Endodermal cell (in vitro differentiated cells): ENCODE measurements at regions not wholly inside any gene's neighbourhood (a gene's known extent, or its start where the extent isn't known, plus 50 kb on each side); places are given as distances from the start of the nearest gene placed in this dataset.

ENCODE experiments used
- DNase-seq: peaks from one replicate; pipeline ENCODE4 v3.0.0-alpha.2; 2017
- H3K27ac ChIP-seq: 2 replicates; pipeline ENCODE4 v1.5.1; 2013; ENCODE audit warnings: mild to moderate bottlenecking, low read depth, low read length, moderate library complexity
- H3K27me3 ChIP-seq: 2 replicates; pipeline ENCODE4 v1.6.1; 2013; ENCODE audit warnings: mild to moderate bottlenecking, low read length, moderate library complexity; ENCODE audit not compliant: insufficient read depth, control insufficient read depth, poor library complexity, severe bottlenecking
- H3K36me3 ChIP-seq: 2 replicates; pipeline ENCODE4 v1.7.0; 2013; ENCODE audit warnings: mild to moderate bottlenecking, low read length, moderate library complexity; ENCODE audit not compliant: control insufficient read depth, insufficient read depth
- H3K4me1 ChIP-seq: one replicate; pipeline ENCODE4 v1.7.0; 2013; ENCODE audit warnings: low read length; ENCODE audit not compliant: control insufficient read depth, insufficient read depth
- H3K4me3 ChIP-seq: 2 replicates; pipeline ENCODE4 v1.5.1; 2013; ENCODE audit warnings: mild to moderate bottlenecking, low read length, moderate library complexity
- H3K9ac ChIP-seq: 2 replicates; pipeline ENCODE4 v1.6.1; 2013; ENCODE audit warnings: mild to moderate bottlenecking, low read length, moderate library complexity; ENCODE audit not compliant: poor library complexity, severe bottlenecking; ENCODE audit errors: extremely low read depth
- H3K9me3 ChIP-seq: 2 replicates; pipeline ENCODE4 v1.6.1; 2013; ENCODE audit warnings: mild to moderate bottlenecking, low read length, moderate library complexity; ENCODE audit not compliant: control insufficient read depth
- H3K27ac Mint-ChIP-seq: 2 replicates; pipeline ENCODE4 v1.8.0; 2020; ENCODE audit warnings: mixed read lengths
- H3K27me3 Mint-ChIP-seq: 2 replicates; pipeline ENCODE4 v1.8.0; 2021; ENCODE audit warnings: mild to moderate bottlenecking, mixed read lengths; ENCODE audit not compliant: insufficient read depth
- H3K36me3 Mint-ChIP-seq: 2 replicates; pipeline ENCODE4 v1.8.0; 2020; ENCODE audit warnings: low read depth, mixed read lengths
- H3K4me1 Mint-ChIP-seq: 2 replicates; pipeline ENCODE4 v1.8.0; 2020; ENCODE audit warnings: mixed read lengths
- H3K4me3 Mint-ChIP-seq: 2 replicates; pipeline ENCODE4 v1.8.0; 2020; ENCODE audit warnings: mild to moderate bottlenecking, moderate library complexity, mixed read lengths
- H3K9me3 Mint-ChIP-seq: 2 replicates; pipeline ENCODE4 v1.8.0; 2020; ENCODE audit warnings: mild to moderate bottlenecking, mixed read lengths
- CTCF ChIP-seq: fragments of 200-600 bp; sonication (generic); conservative IDR thresholded peaks from 2 replicates; pipeline ENCODE4 v1.5.0; 2021; ENCODE audit warnings: antibody characterized with exemption, mild to moderate bottlenecking
- WGBS, 2 experiments: methylation state at CpG; one replicate each; pipeline versions ENCODE4 v1.1.5 to v1.1.7; 2013; ENCODE audit warnings: missing lambda C conversion rate in 2 of 2, mixed read lengths in 1 of 2; ENCODE audit not compliant: insufficient coverage in 1 of 2, insufficient read length in 1 of 2; 5-methylcytosine and 5-hydroxymethylcytosine counted together

DNA sequence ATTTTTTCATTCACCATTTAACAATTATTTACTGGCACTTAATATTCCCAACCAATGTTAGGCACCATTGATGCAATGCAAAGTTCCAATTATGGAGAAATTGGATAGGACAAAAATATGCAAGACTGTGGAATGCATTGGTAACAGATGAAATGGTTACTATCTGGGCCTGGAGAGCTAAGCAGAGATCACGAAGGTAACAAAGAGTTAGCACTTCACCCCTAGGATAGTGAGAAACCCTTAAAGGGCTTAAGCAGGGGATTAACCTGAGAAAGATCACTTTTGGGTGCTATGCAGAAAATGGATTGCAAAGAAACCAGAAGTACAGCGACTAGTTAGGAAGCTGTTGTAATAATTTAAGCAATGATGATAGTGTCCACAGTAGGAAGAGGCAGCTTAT is 129.6 kb upstream of the GPR149 start:
- no peaks in the 10 kb centered on the region for H3K9me3 Mint-ChIP-seq
- no peak for DNase-seq
- no peak overlapping the region for H3K27ac ChIP-seq
- no peak overlapping the region for H3K9ac ChIP-seq
- 71 to 75% methylated on average over 2 of the region's 2 CpGs for WGBS, 2 experiments
- H3K27me3 ChIP-seq: no peaks in the 10 kb centered on the region
- no peak overlapping the region for H3K4me3 Mint-ChIP-seq
- peaks cover 2% of the 10 kb centered on the region for H3K27me3 Mint-ChIP-seq
- H3K36me3 Mint-ChIP-seq: no peaks in the 10 kb centered on the region
- no peak overlapping the region for H3K27ac Mint-ChIP-seq
- peaks cover 6% of the 10 kb centered on the region for H3K4me1 Mint-ChIP-seq
- no peak for TF ChIP-seq CTCF
- no peaks in the 10 kb centered on the region for H3K4me1 ChIP-seq
- no peak overlapping the region for H3K4me3 ChIP-seq
- no peaks in the 10 kb centered on the region for H3K36me3 ChIP-seq
- H3K9me3 ChIP-seq: no peaks in the 10 kb centered on the region

DNA sequence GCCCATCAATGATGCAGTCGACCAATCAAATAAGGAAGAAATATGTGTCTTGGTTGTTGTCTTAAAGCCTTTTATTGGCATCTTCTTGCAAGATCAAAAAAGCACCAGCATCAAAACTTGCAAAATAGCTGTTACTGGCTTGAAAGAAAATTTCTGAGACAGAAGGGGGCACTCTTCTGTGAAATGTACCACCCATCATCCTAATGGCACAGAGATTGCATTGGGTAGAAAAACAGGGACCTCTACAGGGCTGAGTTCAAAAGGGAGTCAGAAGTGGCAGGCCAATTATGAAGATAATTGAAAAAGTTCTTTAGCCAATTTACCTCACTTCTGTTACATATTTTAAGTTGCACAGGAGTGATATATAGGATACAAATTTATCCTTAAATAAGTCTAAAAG is 122.3 kb upstream of the GPR149 start:
- Mint-ChIP-seq H3K4me3 (no peak overlapping the region), H3K27ac (no peak overlapping the region), H3K36me3 (no peaks in the 10 kb centered on the region), H3K9me3 (no peaks in the 10 kb centered on the region), H3K27me3 (no peaks in the 10 kb centered on the region), H3K4me1 (no peaks in the 10 kb centered on the region)
- no peaks in the 10 kb centered on the region for H3K4me1 ChIP-seq
- WGBS, 2 experiments: 36% methylated on average over 1 of the region's 1 CpG; no CpG with 5 or more reads in 1 of the 2 experiments
- TF ChIP-seq CTCF: peak; percentile 85
- H3K4me3 ChIP-seq: no peak overlapping the region
- no peaks in the 10 kb centered on the region for H3K36me3 ChIP-seq
- no peaks in the 10 kb centered on the region for H3K9me3 ChIP-seq
- H3K27me3 ChIP-seq: no peaks in the 10 kb centered on the region
- DNase-seq: no peak
- no peak overlapping the region for H3K27ac ChIP-seq
- no peak overlapping the region for H3K9ac ChIP-seq

GRCh38 chr3:154549391-154549790 is 119.4 kb upstream of the GPR149 start:
- Mint-ChIP-seq H3K36me3 (no peaks in the 10 kb centered on the region), H3K27me3 (no peaks in the 10 kb centered on the region), H3K4me1 (no peaks in the 10 kb centered on the region), H3K27ac (no peak overlapping the region), H3K9me3 (no peaks in the 10 kb centered on the region), H3K4me3 (no peak overlapping the region)
- Histone ChIP-seq H3K9ac (no peak overlapping the region), H3K9me3 (no peaks in the 10 kb centered on the region), H3K36me3 (no peaks in the 10 kb centered on the region), H3K4me1 (no peaks in the 10 kb centered on the region), H3K27me3 (no peaks in the 10 kb centered on the region), H3K4me3 (no peak overlapping the region), H3K27ac (no peak overlapping the region)
- WGBS, 2 experiments: 83 to 85% methylated on average over 3 of the region's 3 CpGs
- no peak for DNase-seq
- TF ChIP-seq CTCF: no peak
